ENCODE measurements at regions not wholly inside any gene's neighbourhood (a gene's known extent, or its start where the extent isn't known, plus 50 kb on each side); places are given as distances from the start of the nearest gene placed in this dataset.

DNA sequence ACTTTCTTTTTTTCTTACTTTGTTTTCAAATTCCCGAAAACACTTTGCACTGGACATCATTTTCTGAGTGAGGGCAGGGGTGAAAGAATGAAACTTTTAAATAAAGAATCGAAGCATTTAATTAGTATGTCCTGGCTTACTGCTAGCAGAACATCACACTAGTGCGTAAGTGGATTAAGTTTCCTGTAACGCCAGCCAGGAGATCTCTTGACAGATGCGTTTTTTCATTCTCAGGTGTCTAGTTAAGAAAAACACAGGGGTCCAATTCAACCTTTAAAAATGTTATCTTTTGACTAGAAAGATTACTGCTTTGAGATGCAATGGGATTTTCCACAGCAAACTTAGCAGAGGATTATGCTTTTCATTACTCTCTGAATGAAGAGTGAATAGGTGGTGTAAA is 858.8 kb upstream of the EPHA7 start:
- CTCF ChIA-PET: no interaction called here

DNA sequence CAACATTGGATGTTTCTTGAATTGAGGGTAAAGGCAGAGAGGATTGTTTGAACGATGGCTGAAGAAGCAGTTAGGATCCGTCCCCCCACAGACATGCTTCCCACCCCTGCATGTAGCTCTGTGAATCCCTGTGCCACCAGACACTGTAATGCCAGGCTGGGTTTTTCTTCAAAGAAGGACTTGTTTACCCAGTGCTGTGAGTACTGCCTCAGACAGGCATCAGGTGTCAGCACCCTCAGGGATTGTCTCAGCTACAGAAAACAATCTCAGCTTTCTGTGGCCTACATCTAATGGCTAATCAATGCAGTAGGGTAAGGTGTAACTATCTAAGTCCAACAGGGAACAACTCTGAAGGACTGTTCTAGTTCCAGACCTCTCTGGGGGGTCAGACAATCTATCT is 853.0 kb upstream of the EPHA7 start:
- no peak overlapping the region for H3K4me3 ChIP-seq (replicated peaks in 1 of 2; ENCODE audit: low read depth in 1 of 2, low read length in 2 of 2)
- no peak overlapping the region for H3K4me2 ChIP-seq (ENCODE audit: low read length)
- ATAC-seq (no peak), DNase-seq (ENCODE audit: low read depth, low spot score) (no peak)
- no TSS peak for BruUV-seq (replicated peaks)
- POLR2A ChIA-PET: no interaction called here
- H3K9me3 ChIP-seq (ENCODE audit: control insufficient read depth in 1 of 2, insufficient read depth in 1 of 2, low read depth in 1 of 2, low read length in 2 of 2): no peaks in the 10 kb centered on the region; a peak in 1 of 4 replicates
- H3K79me2 ChIP-seq (ENCODE audit: insufficient read depth, low read length): no peaks in the 10 kb centered on the region
- no peaks in the 10 kb centered on the region for H4K20me1 ChIP-seq (ENCODE audit: insufficient read depth)
- CTCF ChIA-PET: no interaction called here
- no peak overlapping the region for H3K9ac ChIP-seq (ENCODE audit: low read length)
- no peaks in the 10 kb centered on the region for H3K36me3 ChIP-seq (ENCODE audit: control insufficient read depth in 1 of 2, insufficient read depth in 2 of 2, low read length in 2 of 2)
- no peaks in the 10 kb centered on the region for H3K4me1 ChIP-seq (ENCODE audit: control insufficient read depth in 1 of 2, insufficient read depth in 2 of 2, low read length in 2 of 2)
- intact Hi-C loops (cut with micrococcal nuclease): no loop called here
- H3K9me2 ChIP-seq (ENCODE audit: insufficient read depth): no peaks in the 10 kb centered on the region
- H3K27ac ChIP-seq (ENCODE audit: low read depth, low read length): no peak overlapping the region
- no peak overlapping the region for H2AFZ ChIP-seq (ENCODE audit: low read depth, low read length, poor library complexity, severe bottlenecking)
- RAD21 ChIA-PET (ENCODE audit: low non-redundant PET in 1 of 2, low total read pairs in 2 of 2, uncharacterized antibody in 2 of 2, unreplicated experiment in 2 of 2): no interaction called here
- H3K27me3 ChIP-seq (ENCODE audit: insufficient read depth, low read length): no peaks in the 10 kb centered on the region
- TF ChIP-seq EZH2 (IDR thresholded peaks at IDR 0.05) (no peak), RAD21 (IDR thresholded peaks at IDR 0.05; ENCODE audit: low read depth) (no peak), EGR1 (IDR thresholded peaks at IDR 0.05; ENCODE audit: low read depth) (no peak), ZNF274 (IDR thresholded peaks at IDR 0.05; ENCODE audit: low read depth, low read length) (no peak), JUND (IDR thresholded peaks at IDR 0.05) (no peak), SRF (IDR thresholded peaks at IDR 0.05; ENCODE audit: low read depth) (no peak), YY1 (IDR thresholded peaks at IDR 0.05; ENCODE audit: extremely low read depth, insufficient replicate concordance, low read depth, low read length) (no peak), CBX3 (IDR thresholded peaks at IDR 0.05; ENCODE audit: low read depth) (no peak), CEBPB (IDR thresholded peaks at IDR 0.05; ENCODE audit: low read depth) (no peak), ZFX (IDR thresholded peaks at IDR 0.05) (no peak), ELF1 (IDR thresholded peaks at IDR 0.05; ENCODE audit: borderline replicate concordance, low read depth) (no peak)
- TF ChIP-seq, protein P1, sequence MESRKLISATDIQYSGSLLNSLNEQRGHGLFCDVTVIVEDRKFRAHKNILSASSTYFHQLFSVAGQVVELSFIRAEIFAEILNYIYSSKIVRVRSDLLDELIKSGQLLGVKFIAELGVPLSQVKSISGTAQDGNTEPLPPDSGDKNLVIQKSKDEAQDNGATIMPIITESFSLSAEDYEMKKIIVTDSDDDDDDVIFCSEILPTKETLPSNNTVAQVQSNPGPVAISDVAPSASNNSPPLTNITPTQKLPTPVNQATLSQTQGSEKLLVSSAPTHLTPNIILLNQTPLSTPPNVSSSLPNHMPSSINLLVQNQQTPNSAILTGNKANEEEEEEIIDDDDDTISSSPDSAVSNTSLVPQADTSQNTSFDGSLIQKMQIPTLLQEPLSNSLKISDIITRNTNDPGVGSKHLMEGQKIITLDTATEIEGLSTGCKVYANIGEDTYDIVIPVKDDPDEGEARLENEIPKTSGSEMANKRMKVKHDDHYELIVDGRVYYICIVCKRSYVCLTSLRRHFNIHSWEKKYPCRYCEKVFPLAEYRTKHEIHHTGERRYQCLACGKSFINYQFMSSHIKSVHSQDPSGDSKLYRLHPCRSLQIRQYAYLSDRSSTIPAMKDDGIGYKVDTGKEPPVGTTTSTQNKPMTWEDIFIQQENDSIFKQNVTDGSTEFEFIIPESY (IDR thresholded peaks at IDR 0.05; ENCODE audit: extremely low read depth, insufficient replicate concordance, low read length): no peak
- TF ChIP-seq, protein P2, sequence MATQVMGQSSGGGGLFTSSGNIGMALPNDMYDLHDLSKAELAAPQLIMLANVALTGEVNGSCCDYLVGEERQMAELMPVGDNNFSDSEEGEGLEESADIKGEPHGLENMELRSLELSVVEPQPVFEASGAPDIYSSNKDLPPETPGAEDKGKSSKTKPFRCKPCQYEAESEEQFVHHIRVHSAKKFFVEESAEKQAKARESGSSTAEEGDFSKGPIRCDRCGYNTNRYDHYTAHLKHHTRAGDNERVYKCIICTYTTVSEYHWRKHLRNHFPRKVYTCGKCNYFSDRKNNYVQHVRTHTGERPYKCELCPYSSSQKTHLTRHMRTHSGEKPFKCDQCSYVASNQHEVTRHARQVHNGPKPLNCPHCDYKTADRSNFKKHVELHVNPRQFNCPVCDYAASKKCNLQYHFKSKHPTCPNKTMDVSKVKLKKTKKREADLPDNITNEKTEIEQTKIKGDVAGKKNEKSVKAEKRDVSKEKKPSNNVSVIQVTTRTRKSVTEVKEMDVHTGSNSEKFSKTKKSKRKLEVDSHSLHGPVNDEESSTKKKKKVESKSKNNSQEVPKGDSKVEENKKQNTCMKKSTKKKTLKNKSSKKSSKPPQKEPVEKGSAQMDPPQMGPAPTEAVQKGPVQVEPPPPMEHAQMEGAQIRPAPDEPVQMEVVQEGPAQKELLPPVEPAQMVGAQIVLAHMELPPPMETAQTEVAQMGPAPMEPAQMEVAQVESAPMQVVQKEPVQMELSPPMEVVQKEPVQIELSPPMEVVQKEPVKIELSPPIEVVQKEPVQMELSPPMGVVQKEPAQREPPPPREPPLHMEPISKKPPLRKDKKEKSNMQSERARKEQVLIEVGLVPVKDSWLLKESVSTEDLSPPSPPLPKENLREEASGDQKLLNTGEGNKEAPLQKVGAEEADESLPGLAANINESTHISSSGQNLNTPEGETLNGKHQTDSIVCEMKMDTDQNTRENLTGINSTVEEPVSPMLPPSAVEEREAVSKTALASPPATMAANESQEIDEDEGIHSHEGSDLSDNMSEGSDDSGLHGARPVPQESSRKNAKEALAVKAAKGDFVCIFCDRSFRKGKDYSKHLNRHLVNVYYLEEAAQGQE (IDR thresholded peaks at IDR 0.05; ENCODE audit: low read depth): no peak
- TF ChIP-seq, protein P3, sequence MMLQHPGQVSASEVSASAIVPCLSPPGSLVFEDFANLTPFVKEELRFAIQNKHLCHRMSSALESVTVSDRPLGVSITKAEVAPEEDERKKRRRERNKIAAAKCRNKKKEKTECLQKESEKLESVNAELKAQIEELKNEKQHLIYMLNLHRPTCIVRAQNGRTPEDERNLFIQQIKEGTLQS (IDR thresholded peaks at IDR 0.05): no peak

More for the DNA sequence above, 858.8 kb upstream of the EPHA7 start:
- ATAC-seq (no peak), DNase-seq (ENCODE audit: low read depth, low spot score) (no peak)
- ChIA-PET POLR2A (no interaction called here), RAD21 (ENCODE audit: low non-redundant PET in 1 of 2, low total read pairs in 2 of 2, uncharacterized antibody in 2 of 2, unreplicated experiment in 2 of 2) (no interaction called here)
- intact Hi-C loops (cut with micrococcal nuclease): no loop called here
- H3K4me3 ChIP-seq (replicated peaks in 1 of 2; ENCODE audit: low read depth in 1 of 2, low read length in 2 of 2): no peak overlapping the region
- no peaks in the 10 kb centered on the region for H3K27me3 ChIP-seq (ENCODE audit: insufficient read depth, low read length)
- H3K9me3 ChIP-seq (ENCODE audit: control insufficient read depth in 1 of 2, insufficient read depth in 1 of 2, low read depth in 1 of 2, low read length in 2 of 2): no peaks in the 10 kb centered on the region; a peak in 1 of 4 replicates
- H3K9ac ChIP-seq (ENCODE audit: low read length): no peak overlapping the region
- no peaks in the 10 kb centered on the region for H3K9me2 ChIP-seq (ENCODE audit: insufficient read depth)
- H4K20me1 ChIP-seq (ENCODE audit: insufficient read depth): no peaks in the 10 kb centered on the region
- no peak for TF ChIP-seq POLR2AphosphoS5 (IDR thresholded peaks at IDR 0.05; ENCODE audit: low read depth, low read length)
- TF ChIP-seq CEBPB (IDR thresholded peaks at IDR 0.05; ENCODE audit: low read depth): no peak
- TF ChIP-seq FOSL1 (IDR thresholded peaks at IDR 0.05; ENCODE audit: low read depth): no peak
- H3K79me2 ChIP-seq (ENCODE audit: insufficient read depth, low read length): no peaks in the 10 kb centered on the region
- H3K36me3 ChIP-seq (ENCODE audit: control insufficient read depth in 1 of 2, insufficient read depth in 2 of 2, low read length in 2 of 2): no peaks in the 10 kb centered on the region
- BruUV-seq (replicated peaks): no TSS peak
- no peaks in the 10 kb centered on the region for H3K4me1 ChIP-seq (ENCODE audit: control insufficient read depth in 1 of 2, insufficient read depth in 2 of 2, low read length in 2 of 2)
- H3K4me2 ChIP-seq (ENCODE audit: low read length): no peak overlapping the region
- no peak overlapping the region for H2AFZ ChIP-seq (ENCODE audit: low read depth, low read length, poor library complexity, severe bottlenecking)
- no peak overlapping the region for H3K27ac ChIP-seq (ENCODE audit: low read depth, low read length)

Measured in HCT116 (cell line).